Erythroblast (primary cell): ENCODE measurements at regions not wholly inside any gene's neighbourhood (a gene's known extent, or its start where the extent isn't known, plus 50 kb on each side); places are given as distances from the start of the nearest gene placed in this dataset.

Source experiments
- GATA1 ChIP-seq: IDR thresholded peaks from 2 replicates; pipeline ENCODE4 v1.6.1; 2011; ENCODE audit warnings: low read depth, mild to moderate bottlenecking, control low read depth, low read length, moderate library complexity
- POLR2A ChIP-seq: IDR thresholded peaks from 2 replicates; pipeline ENCODE4 v1.6.1; 2011; ENCODE audit warnings: mild to moderate bottlenecking, low read length

GRCh38 chr2:8103085-8103708 is 578.7 kb upstream of the ID2 start:
- TF ChIP-seq POLR2A (no peak), GATA1 (no peak)
